ENCODE measurements at regions not wholly inside any gene's neighbourhood (a gene's known extent, or its start where the extent isn't known, plus 50 kb on each side); places are given as distances from the start of the nearest gene placed in this dataset.

DNA sequence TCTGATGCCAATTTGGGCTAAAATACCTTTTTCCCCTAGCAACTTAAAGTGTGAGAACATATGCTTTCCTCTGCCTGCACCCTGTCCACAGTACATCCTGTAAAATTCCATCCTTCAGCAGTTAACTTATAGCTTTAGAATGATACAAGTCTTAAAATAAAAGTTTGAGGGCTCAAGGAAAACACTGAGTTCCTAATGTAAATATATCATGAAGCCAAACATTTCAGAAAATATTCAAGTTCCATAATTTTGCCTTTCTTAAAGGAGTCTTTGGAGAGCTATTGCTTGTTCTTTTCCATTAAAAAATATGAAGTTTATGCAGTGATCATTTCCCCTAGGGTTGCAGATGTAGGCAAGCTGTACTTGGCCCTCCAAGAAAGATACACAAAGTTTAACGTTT is 303.8 kb downstream of the COL12A1 start:
- TF ChIP-seq, protein P1, sequence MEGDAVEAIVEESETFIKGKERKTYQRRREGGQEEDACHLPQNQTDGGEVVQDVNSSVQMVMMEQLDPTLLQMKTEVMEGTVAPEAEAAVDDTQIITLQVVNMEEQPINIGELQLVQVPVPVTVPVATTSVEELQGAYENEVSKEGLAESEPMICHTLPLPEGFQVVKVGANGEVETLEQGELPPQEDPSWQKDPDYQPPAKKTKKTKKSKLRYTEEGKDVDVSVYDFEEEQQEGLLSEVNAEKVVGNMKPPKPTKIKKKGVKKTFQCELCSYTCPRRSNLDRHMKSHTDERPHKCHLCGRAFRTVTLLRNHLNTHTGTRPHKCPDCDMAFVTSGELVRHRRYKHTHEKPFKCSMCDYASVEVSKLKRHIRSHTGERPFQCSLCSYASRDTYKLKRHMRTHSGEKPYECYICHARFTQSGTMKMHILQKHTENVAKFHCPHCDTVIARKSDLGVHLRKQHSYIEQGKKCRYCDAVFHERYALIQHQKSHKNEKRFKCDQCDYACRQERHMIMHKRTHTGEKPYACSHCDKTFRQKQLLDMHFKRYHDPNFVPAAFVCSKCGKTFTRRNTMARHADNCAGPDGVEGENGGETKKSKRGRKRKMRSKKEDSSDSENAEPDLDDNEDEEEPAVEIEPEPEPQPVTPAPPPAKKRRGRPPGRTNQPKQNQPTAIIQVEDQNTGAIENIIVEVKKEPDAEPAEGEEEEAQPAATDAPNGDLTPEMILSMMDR (IDR thresholded peaks at IDR 0.05), result no peak
- TF ChIP-seq POLR2A (IDR thresholded peaks at IDR 0.05), result no peak

All from uterus (tissue), 2 donors.